ENCODE measurements at regions not wholly inside any gene's neighbourhood (a gene's known extent, or its start where the extent isn't known, plus 50 kb on each side); places are given as distances from the start of the nearest gene placed in this dataset.
A peak's percentile ranks its signal among the peaks of the same experiment; 100 is the strongest.

- H3K9ac ChIP-seq (replicated peaks in 1 of 4; ENCODE audit: extremely low read depth in 1 of 4, low read depth in 3 of 4, low read length in 3 of 4) = no peak overlapping the region
- no peak for FAIRE-seq
- CTCF ChIA-PET (ENCODE audit: partially characterized antibody) = interaction anchor here (0.6 to 3.2 kb wide), 40 partner anchors 8 to 642 kb away, joined by 3 to 15 read pairs (median 3); no protein-coding TSS in a partner anchor
These were observed 130.3 kb upstream of the BMP2 start for GRCh38 chr20:6637160-6637579.

More at GRCh38 chr20:6637160-6637579, 130.3 kb upstream of the BMP2 start:
- Histone ChIP-seq H3K18ac (ENCODE audit: extremely low read depth, low read length) (no peak overlapping the region), H3K79me1 (ENCODE audit: low read depth, low read length) (no peaks in the 10 kb centered on the region), H3K23me2 (ENCODE audit: low read depth, low read length) (no peaks in the 10 kb centered on the region; the same call in 1 of the 2 replicates), H3K4me3 (ENCODE audit: extremely low read depth in 1 of 4, insufficient read depth in 2 of 4, low read depth in 3 of 4, low read length in 4 of 4) (no peak overlapping the region), H2BK12ac (ENCODE audit: low read depth, low read length) (no peak overlapping the region), H3K4ac (replicated peaks; ENCODE audit: insufficient read length, low read depth, low read length) (no peak overlapping the region), H4K91ac (replicated peaks; ENCODE audit: insufficient read length, low read length) (peak overlapping the region; percentile 15), H4K8ac (ENCODE audit: extremely low read depth, insufficient read depth, low read length) (no peak overlapping the region), H3K27me3 (replicated peaks in 1 of 4; ENCODE audit: control insufficient read depth in 3 of 4, extremely low read depth in 1 of 4, insufficient read depth in 3 of 4, low read length in 3 of 4) (no peaks in the 10 kb centered on the region), H3K36me3 (ENCODE audit: control insufficient read depth in 2 of 4, insufficient read depth in 4 of 4, low read length in 3 of 4) (no peaks in the 10 kb centered on the region; a peak in 1 of 8 replicates), H3K23ac (ENCODE audit: insufficient read length) (no peak overlapping the region), H2BK120ac (replicated peaks; ENCODE audit: low read depth, low read length) (no peak overlapping the region), H2AFZ (ENCODE audit: low read length) (no peak overlapping the region), H3K56ac (replicated peaks; ENCODE audit: insufficient read length, low read depth, low read length) (no peak overlapping the region), H4K5ac (ENCODE audit: insufficient read length, low read depth, low read length) (no peak overlapping the region), H2AK5ac (ENCODE audit: low read depth, low read length) (no peak overlapping the region), H3K27ac (ENCODE audit: low read depth, low read length) (no peak overlapping the region), H3K79me2 (ENCODE audit: control insufficient read depth in 1 of 2, insufficient read depth in 2 of 2, low read length in 2 of 2) (no peaks in the 10 kb centered on the region), H2BK15ac (ENCODE audit: low read length) (no peak overlapping the region), H2BK20ac (ENCODE audit: low read length) (peak overlapping the region; percentile 67; the same call in 1 of the 2 replicates), H2BK5ac (ENCODE audit: low read depth, low read length) (no peak overlapping the region; the same call in 1 of the 2 replicates), H4K20me1 (replicated peaks in 1 of 2; ENCODE audit: control insufficient read depth in 1 of 2, insufficient read depth in 2 of 2, low read length in 2 of 2) (no peaks in the 10 kb centered on the region), H3K4me1 (replicated peaks in 1 of 4; ENCODE audit: control insufficient read depth in 3 of 4, insufficient read depth in 4 of 4, low read length in 3 of 4) (peaks cover 0 to 4% (median 1%) of the 10 kb centered on the region in 4 experiments; a peak in 2 of 7 replicates), H3K14ac (ENCODE audit: insufficient read length) (no peak overlapping the region), H3K9me3 (ENCODE audit: insufficient read depth in 2 of 2, low read depth in 1 of 2, low read length in 1 of 2) (no peaks in the 10 kb centered on the region), H3K4me2 (ENCODE audit: insufficient read depth in 1 of 2, low read depth in 2 of 2, low read length in 2 of 2) (peak overlapping the region; percentile 6 to 42; a peak in 1 of 4 replicates)
- TF ChIP-seq HDAC6 (IDR thresholded peaks at IDR 0.05; ENCODE audit: low read depth, low read length) (no peak), POU5F1 (IDR thresholded peaks at IDR 0.05; ENCODE audit: low read depth, low read length) (peak; percentile 70; the same call in 1 of the 2 replicates), TAF1 (IDR thresholded peaks at IDR 0.05; ENCODE audit: low read depth, low read length) (no peak), TEAD4 (IDR thresholded peaks at IDR 0.05; ENCODE audit: low read depth, low read length) (no peak), CREB1 (IDR thresholded peaks at IDR 0.05) (no peak), CHD1 (IDR thresholded peaks at IDR 0.05; ENCODE audit: low read depth, low read length) (no peak), ASH2L (IDR thresholded peaks at IDR 0.05; ENCODE audit: low read length) (no peak), SAP30 (IDR thresholded peaks at IDR 0.05; ENCODE audit: insufficient read depth, insufficient replicate concordance, low read length) (no peak)
- POLR2A ChIA-PET (ENCODE audit: partially characterized antibody) = no interaction called here
- no peak for DNase-seq (ENCODE audit: low read depth in 1 of 2, low spot score in 2 of 2)
